PC-3 (cell line): ENCODE measurements at regions not wholly inside any gene's neighbourhood (a gene's known extent, or its start where the extent isn't known, plus 50 kb on each side); places are given as distances from the start of the nearest gene placed in this dataset.

Experiments
- CTCF ChIP-seq: fragments of 300-600 bp; sonication (generic); conservative IDR thresholded peaks from 2 replicates; pipeline ENCODE4 v1.5.1; 2017; ENCODE audit warnings: antibody characterized with exemption, low read depth, mild to moderate bottlenecking, low read length
- EZH2 ChIP-seq: fragments of 300-600 bp; sonication (generic); IDR thresholded peaks from one replicate; pipeline ENCODE4 v1.6.1; 2017; ENCODE audit warnings: antibody characterized with exemption, mild to moderate bottlenecking, low read length; ENCODE audit not compliant: unreplicated experiment
- EZH2phosphoT487 ChIP-seq: fragments of 300-600 bp; sonication (generic); IDR thresholded peaks from 2 replicates; pipeline ENCODE4 v1.6.1; 2018; ENCODE audit warnings: mild to moderate bottlenecking, antibody characterized with exemption, low read length, borderline replicate concordance

- TF ChIP-seq EZH2 (no peak), CTCF (no peak), EZH2phosphoT487 (no peak)
Measured at GRCh38 chr12:89928467-89928866, 219.8 kb upstream of the ATP2B1 start.
